ENCODE measurements at regions not wholly inside any gene's neighbourhood (a gene's known extent, or its start where the extent isn't known, plus 50 kb on each side); places are given as distances from the start of the nearest gene placed in this dataset.

- Histone ChIP-seq H3K9me3 (ENCODE audit: insufficient read depth, low read depth, low read length) (peaks cover 2% of the 10 kb centered on the region), H3K4me2 (ENCODE audit: low read length) (no peak overlapping the region), H2AK5ac (ENCODE audit: low read length) (no peak overlapping the region), H3K4me3 (ENCODE audit: low read depth, low read length) (no peak overlapping the region), H2AFZ (ENCODE audit: insufficient read depth, low read length, poor library complexity) (no peak overlapping the region), H4K12ac (ENCODE audit: low read depth, low read length) (no peak overlapping the region), H2BK120ac (ENCODE audit: insufficient read depth, low read length, poor library complexity) (no peak overlapping the region), H3K79me1 (ENCODE audit: low read length) (no peaks in the 10 kb centered on the region), H3K23ac (ENCODE audit: low read length) (no peak overlapping the region), H3K4ac (ENCODE audit: low read depth, low read length) (no peak overlapping the region), H3K79me2 (ENCODE audit: control insufficient read depth, insufficient read depth, low read length, poor library complexity) (no peaks in the 10 kb centered on the region), H4K91ac (ENCODE audit: low read depth, low read length) (no peak overlapping the region), H3K4me1 (ENCODE audit: control insufficient read depth in 1 of 2, insufficient read depth in 2 of 2, low read length in 2 of 2) (peaks cover 0 to 5% of the 10 kb centered on the region in 2 experiments), H3K14ac (ENCODE audit: low read length) (no peak overlapping the region), H3K36me3 (ENCODE audit: control insufficient read depth in 1 of 2, insufficient read depth in 2 of 2, low read length in 2 of 2) (no peaks in the 10 kb centered on the region), H4K8ac (ENCODE audit: low read depth, low read length) (no peak overlapping the region), H2BK12ac (ENCODE audit: low read length) (no peak overlapping the region), H3K18ac (ENCODE audit: low read length) (no peak overlapping the region), H2BK5ac (ENCODE audit: low read depth, low read length, poor library complexity) (no peak overlapping the region), H3K27me3 (ENCODE audit: insufficient read depth, low read length) (no peaks in the 10 kb centered on the region), H3K27ac (ENCODE audit: low read depth, low read length) (no peak overlapping the region), H3K9ac (ENCODE audit: low read length) (no peak overlapping the region)
- no peak for DNase-seq
- WGBS (ENCODE audit: extremely low coverage, insufficient coverage, insufficient read length) = no CpG with 5 or more reads among the region's 7 CpGs
Observed at GRCh38 chr15:92715758-92716157, 60.2 kb upstream of the FAM174B start.

- Histone ChIP-seq H3K79me2 (ENCODE audit: control insufficient read depth, insufficient read depth, low read length, poor library complexity) (no peaks in the 10 kb centered on the region), H2AK5ac (ENCODE audit: low read length) (no peak overlapping the region), H3K14ac (ENCODE audit: low read length) (no peak overlapping the region), H3K4ac (ENCODE audit: low read depth, low read length) (no peak overlapping the region), H3K27me3 (ENCODE audit: insufficient read depth, low read length) (no peaks in the 10 kb centered on the region), H2BK12ac (ENCODE audit: low read length) (no peak overlapping the region), H4K91ac (ENCODE audit: low read depth, low read length) (no peak overlapping the region), H3K9me3 (ENCODE audit: insufficient read depth, low read depth, low read length) (peaks cover 2% of the 10 kb centered on the region), H2BK5ac (ENCODE audit: low read depth, low read length, poor library complexity) (no peak overlapping the region), H3K4me1 (ENCODE audit: control insufficient read depth in 1 of 2, insufficient read depth in 2 of 2, low read length in 2 of 2) (peaks cover 0 to 5% of the 10 kb centered on the region in 2 experiments), H3K23ac (ENCODE audit: low read length) (no peak overlapping the region), H2BK120ac (ENCODE audit: insufficient read depth, low read length, poor library complexity) (no peak overlapping the region), H3K4me2 (ENCODE audit: low read length) (no peak overlapping the region), H2AFZ (ENCODE audit: insufficient read depth, low read length, poor library complexity) (no peak overlapping the region), H3K9ac (ENCODE audit: low read length) (no peak overlapping the region), H3K27ac (ENCODE audit: low read depth, low read length) (no peak overlapping the region), H3K36me3 (ENCODE audit: control insufficient read depth in 1 of 2, insufficient read depth in 2 of 2, low read length in 2 of 2) (no peaks in the 10 kb centered on the region), H3K79me1 (ENCODE audit: low read length) (no peaks in the 10 kb centered on the region), H4K12ac (ENCODE audit: low read depth, low read length) (no peak overlapping the region), H3K4me3 (ENCODE audit: low read depth, low read length) (no peak overlapping the region), H4K8ac (ENCODE audit: low read depth, low read length) (no peak overlapping the region), H3K18ac (ENCODE audit: low read length) (no peak overlapping the region)
- WGBS (ENCODE audit: extremely low coverage, insufficient coverage, insufficient read length) = no CpG with 5 or more reads among the region's 4 CpGs
- no peak for DNase-seq
Observed at GRCh38 chr15:92719021-92719420, 63.4 kb upstream of the FAM174B start.

DNA sequence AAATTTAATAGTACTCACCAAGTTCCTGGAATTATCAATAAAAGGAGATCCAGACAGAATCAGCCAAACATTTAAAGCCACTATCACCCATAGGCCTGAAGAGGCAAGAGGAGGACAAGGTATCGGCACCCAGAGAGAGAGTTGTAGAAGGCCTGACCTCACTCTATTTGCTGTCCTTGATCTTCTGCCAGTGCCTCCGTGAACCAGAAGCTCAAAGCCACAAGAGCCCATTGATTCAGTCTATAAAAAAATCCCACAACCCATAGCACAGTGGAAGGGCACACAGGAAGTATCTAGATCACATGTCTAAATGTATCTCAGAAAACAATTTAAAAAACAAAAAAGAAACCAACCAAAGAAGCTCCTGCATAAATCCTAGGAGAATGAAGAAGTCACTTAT, 68.6 kb upstream of the FAM174B start:
- DNase-seq = no peak
- Histone ChIP-seq H4K91ac (ENCODE audit: low read depth, low read length) (no peak overlapping the region), H4K8ac (ENCODE audit: low read depth, low read length) (no peak overlapping the region), H2AK5ac (ENCODE audit: low read length) (no peak overlapping the region), H4K12ac (ENCODE audit: low read depth, low read length) (no peak overlapping the region), H3K9ac (ENCODE audit: low read length) (no peak overlapping the region), H3K4me1 (ENCODE audit: control insufficient read depth in 1 of 2, insufficient read depth in 2 of 2, low read length in 2 of 2) (no peaks in the 10 kb centered on the region), H3K36me3 (ENCODE audit: control insufficient read depth in 1 of 2, insufficient read depth in 2 of 2, low read length in 2 of 2) (no peaks in the 10 kb centered on the region), H2BK5ac (ENCODE audit: low read depth, low read length, poor library complexity) (no peak overlapping the region), H3K4ac (ENCODE audit: low read depth, low read length) (no peak overlapping the region), H2AFZ (ENCODE audit: insufficient read depth, low read length, poor library complexity) (no peak overlapping the region), H3K79me2 (ENCODE audit: control insufficient read depth, insufficient read depth, low read length, poor library complexity) (no peaks in the 10 kb centered on the region), H3K27me3 (ENCODE audit: insufficient read depth, low read length) (no peaks in the 10 kb centered on the region), H3K4me2 (ENCODE audit: low read length) (no peak overlapping the region), H3K27ac (ENCODE audit: low read depth, low read length) (no peak overlapping the region), H3K18ac (ENCODE audit: low read length) (no peak overlapping the region), H3K23ac (ENCODE audit: low read length) (no peak overlapping the region), H3K4me3 (ENCODE audit: low read depth, low read length) (no peak overlapping the region), H2BK120ac (ENCODE audit: insufficient read depth, low read length, poor library complexity) (no peak overlapping the region), H3K79me1 (ENCODE audit: low read length) (no peaks in the 10 kb centered on the region), H3K14ac (ENCODE audit: low read length) (no peak overlapping the region), H3K9me3 (ENCODE audit: insufficient read depth, low read depth, low read length) (no peaks in the 10 kb centered on the region), H2BK12ac (ENCODE audit: low read length) (no peak overlapping the region)
- no CpG with 5 or more reads among the region's 2 CpGs for WGBS (ENCODE audit: extremely low coverage, insufficient coverage, insufficient read length)

- Histone ChIP-seq H3K4me3 (ENCODE audit: low read depth, low read length) (no peak overlapping the region), H3K9ac (ENCODE audit: low read length) (no peak overlapping the region), H4K12ac (ENCODE audit: low read depth, low read length) (no peak overlapping the region), H4K8ac (ENCODE audit: low read depth, low read length) (no peak overlapping the region), H3K18ac (ENCODE audit: low read length) (no peak overlapping the region), H3K14ac (ENCODE audit: low read length) (no peak overlapping the region), H3K23ac (ENCODE audit: low read length) (no peak overlapping the region), H3K79me1 (ENCODE audit: low read length) (no peaks in the 10 kb centered on the region), H4K91ac (ENCODE audit: low read depth, low read length) (no peak overlapping the region), H3K27me3 (ENCODE audit: insufficient read depth, low read length) (no peaks in the 10 kb centered on the region), H2BK12ac (ENCODE audit: low read length) (no peak overlapping the region), H3K79me2 (ENCODE audit: control insufficient read depth, insufficient read depth, low read length, poor library complexity) (no peaks in the 10 kb centered on the region), H3K4ac (ENCODE audit: low read depth, low read length) (no peak overlapping the region), H2BK5ac (ENCODE audit: low read depth, low read length, poor library complexity) (no peak overlapping the region), H3K4me2 (ENCODE audit: low read length) (no peak overlapping the region), H2AK5ac (ENCODE audit: low read length) (no peak overlapping the region), H2AFZ (ENCODE audit: insufficient read depth, low read length, poor library complexity) (no peak overlapping the region), H3K4me1 (ENCODE audit: control insufficient read depth in 1 of 2, insufficient read depth in 2 of 2, low read length in 2 of 2) (no peaks in the 10 kb centered on the region), H3K27ac (ENCODE audit: low read depth, low read length) (no peak overlapping the region), H2BK120ac (ENCODE audit: insufficient read depth, low read length, poor library complexity) (no peak overlapping the region), H3K9me3 (ENCODE audit: insufficient read depth, low read depth, low read length) (no peaks in the 10 kb centered on the region), H3K36me3 (ENCODE audit: control insufficient read depth in 1 of 2, insufficient read depth in 2 of 2, low read length in 2 of 2) (no peaks in the 10 kb centered on the region)
- no peak for DNase-seq
- no CpG with 5 or more reads among the region's 2 CpGs for WGBS (ENCODE audit: extremely low coverage, insufficient coverage, insufficient read length)
Observed at GRCh38 chr15:92725171-92725570, 69.6 kb upstream of the FAM174B start.
